ENCODE measurements at regions not wholly inside any gene's neighbourhood (a gene's known extent, or its start where the extent isn't known, plus 50 kb on each side); places are given as distances from the start of the nearest gene placed in this dataset.
"Not testable (repeated sequence)": the region's sequence is repeated elsewhere in the genome, so short reads cannot be mapped to it uniquely, and the experiment has no call there.

DNA sequence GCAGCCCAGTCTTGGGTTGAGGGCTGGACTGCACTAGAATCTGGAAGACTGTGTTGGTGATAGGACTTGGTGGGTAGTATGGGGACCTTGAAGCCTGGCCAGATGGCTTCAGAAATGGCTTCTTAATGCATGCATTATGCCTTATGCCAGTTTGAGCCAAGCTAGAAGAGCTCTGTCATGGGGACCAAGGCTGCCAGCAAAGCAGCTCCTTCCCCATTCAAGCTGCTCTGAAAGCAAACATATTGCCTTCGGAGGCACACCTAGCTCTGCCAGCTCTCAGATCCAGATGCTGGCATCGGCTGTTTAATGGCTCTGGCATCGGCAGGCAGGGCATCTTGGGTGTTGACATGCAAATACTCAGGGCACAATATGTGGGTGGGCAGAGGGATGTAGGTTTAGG is 59.0 kb upstream of the IGFBP5 start:
- no peaks in the 10 kb centered on the region for H3K9me3 Mint-ChIP-seq (ENCODE audit: insufficient read depth)
- no peak for DNase-seq
- CTCF ChIA-PET, result no interaction called here

DNA sequence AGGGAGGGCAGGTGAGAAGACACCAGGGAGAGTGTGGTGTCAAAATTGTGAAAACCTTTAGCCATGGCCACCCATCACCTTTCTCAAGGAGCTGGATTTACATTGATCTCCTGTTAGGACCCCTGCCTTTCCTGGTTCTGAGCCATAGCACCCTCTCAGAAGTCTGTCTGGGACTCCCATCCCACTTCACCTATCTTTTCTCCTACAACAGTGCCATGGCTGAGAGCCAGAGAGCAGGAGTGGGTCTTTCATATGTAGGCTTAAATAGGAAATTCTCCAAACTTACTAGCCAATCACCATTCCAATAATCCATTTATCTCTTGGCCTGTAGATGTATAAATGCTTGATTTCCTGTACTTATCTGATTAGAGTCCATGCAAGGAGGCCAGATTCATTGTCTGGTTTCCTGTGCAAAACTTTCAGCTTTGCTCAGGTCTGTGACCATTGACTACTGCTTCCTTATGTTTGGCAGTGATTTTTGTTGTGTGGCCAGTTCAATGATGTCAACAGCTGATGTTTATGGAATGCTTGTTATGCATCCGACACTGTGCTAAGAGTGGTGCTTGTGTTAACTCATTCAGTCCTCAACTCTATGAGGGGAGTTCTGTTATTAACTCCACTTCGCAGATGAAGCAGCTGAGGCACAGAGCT is 57.6 kb upstream of the IGFBP5 start:
- Mint-ChIP-seq H3K4me3 (no peak overlapping the region), H3K27ac (no peak overlapping the region), H3K9me3 (ENCODE audit: insufficient read depth) (peaks cover under 1% of the 10 kb centered on the region), H3K27me3 (peaks cover 17% of the 10 kb centered on the region), H3K4me1 (no peaks in the 10 kb centered on the region)
- CTCF ChIA-PET, result no interaction called here
- POLR2A ChIA-PET, result no interaction called here
- H3K4me3 ChIP-seq (ENCODE audit: control extremely low read depth in 1 of 5, extremely low read depth in 1 of 5, insufficient read depth in 1 of 5, low read depth in 2 of 5, low read length in 4 of 5), result no peak overlapping the region
- DNase-seq (no peak), ATAC-seq (ENCODE audit: low read depth) (no peak)
- H3K27ac ChIP-seq (ENCODE audit: low read length in 2 of 2), result no peak overlapping the region
- WGBS (ENCODE audit: insufficient coverage), result 60% methylated on average over 1 of the region's 2 CpGs
- no peaks in the 10 kb centered on the region for H3K36me3 ChIP-seq (replicated peaks in 1 of 2; ENCODE audit: control extremely low read depth in 1 of 2, control insufficient read depth in 1 of 2, extremely low read depth in 1 of 2, insufficient read depth in 2 of 2, low read length in 1 of 2)
- H4K20me1 ChIP-seq (ENCODE audit: control insufficient read depth, insufficient read depth, low read length, poor library complexity, severe bottlenecking), result no peaks in the 10 kb centered on the region
- no peaks in the 10 kb centered on the region for H3K27me3 ChIP-seq (replicated peaks in 1 of 4; ENCODE audit: control extremely low read depth in 1 of 4, control insufficient read depth in 3 of 4, insufficient read depth in 4 of 4, low read length in 3 of 4)
- no peaks in the 10 kb centered on the region for H3K79me2 ChIP-seq (ENCODE audit: control insufficient read depth, insufficient read depth, low read length)
- H3K9ac ChIP-seq (ENCODE audit: low read length), result no peak overlapping the region
- H2AFZ ChIP-seq (ENCODE audit: insufficient read depth, low read depth, low read length, poor library complexity, severe bottlenecking), result no peak overlapping the region
- no peaks in the 10 kb centered on the region for H3K9me3 ChIP-seq (ENCODE audit: control extremely low read depth in 1 of 3, control insufficient read depth in 2 of 3, insufficient read depth in 1 of 3, low read length in 2 of 3)
- H3K4me2 ChIP-seq (replicated peaks; ENCODE audit: low read depth, low read length, poor library complexity, severe bottlenecking), result no peak overlapping the region
- H3K4me1 ChIP-seq (ENCODE audit: control insufficient read depth in 2 of 2, insufficient read depth in 2 of 2, low read length in 2 of 2), result no peaks in the 10 kb centered on the region
- intact Hi-C loops (cut with micrococcal nuclease), result no loop called here
- TF ChIP-seq CTCF (IDR thresholded peaks at IDR 0.05), result no peak
- no peak for TF ChIP-seq EZH2 (IDR thresholded peaks at IDR 0.05; ENCODE audit: borderline replicate concordance, insufficient read depth, low read depth, low read length, poor library complexity, severe bottlenecking)

More for the DNA sequence above, 59.0 kb upstream of the IGFBP5 start:
- TF ChIP-seq EZH2 (IDR thresholded peaks at IDR 0.05; ENCODE audit: borderline replicate concordance, insufficient read depth, low read depth, low read length, poor library complexity, severe bottlenecking) (no peak), CTCF (IDR thresholded peaks at IDR 0.05) (no peak)
- Histone ChIP-seq H3K27me3 (replicated peaks in 1 of 4; ENCODE audit: control extremely low read depth in 1 of 4, control insufficient read depth in 3 of 4, insufficient read depth in 4 of 4, low read length in 3 of 4) (no peaks in the 10 kb centered on the region), H3K27ac (ENCODE audit: low read length in 2 of 2) (no peak overlapping the region), H3K9ac (ENCODE audit: low read length) (no peak overlapping the region), H2AFZ (ENCODE audit: insufficient read depth, low read depth, low read length, poor library complexity, severe bottlenecking) (no peak overlapping the region), H3K4me1 (ENCODE audit: control insufficient read depth in 2 of 2, insufficient read depth in 2 of 2, low read length in 2 of 2) (no peaks in the 10 kb centered on the region), H3K4me2 (replicated peaks; ENCODE audit: low read depth, low read length, poor library complexity, severe bottlenecking) (no peak overlapping the region), H3K9me3 (ENCODE audit: control extremely low read depth in 1 of 3, control insufficient read depth in 2 of 3, insufficient read depth in 1 of 3, low read length in 2 of 3) (no peaks in the 10 kb centered on the region), H3K4me3 (ENCODE audit: control extremely low read depth in 1 of 5, extremely low read depth in 1 of 5, insufficient read depth in 1 of 5, low read depth in 2 of 5, low read length in 4 of 5) (no peak overlapping the region), H3K36me3 (replicated peaks in 1 of 2; ENCODE audit: control extremely low read depth in 1 of 2, control insufficient read depth in 1 of 2, extremely low read depth in 1 of 2, insufficient read depth in 2 of 2, low read length in 1 of 2) (no peaks in the 10 kb centered on the region), H4K20me1 (ENCODE audit: control insufficient read depth, insufficient read depth, low read length, poor library complexity, severe bottlenecking) (no peaks in the 10 kb centered on the region), H3K79me2 (ENCODE audit: control insufficient read depth, insufficient read depth, low read length) (no peaks in the 10 kb centered on the region)
- 78% methylated on average over 3 of the region's 3 CpGs for WGBS (ENCODE audit: insufficient coverage)
- no peak for ATAC-seq (ENCODE audit: low read depth)
- POLR2A ChIA-PET, result no interaction called here
- Mint-ChIP-seq H3K27me3 (peaks cover 11% of the 10 kb centered on the region), H3K27ac (no peak overlapping the region), H3K4me1 (no peaks in the 10 kb centered on the region), H3K4me3 (no peak overlapping the region)
- intact Hi-C loops (cut with micrococcal nuclease), result no loop called here

- H3K27me3 Mint-ChIP-seq, result peaks cover 21% of the 10 kb centered on the region
- H3K4me3 Mint-ChIP-seq; H3K36me3 ChIP-seq (replicated peaks in 1 of 2; ENCODE audit: control extremely low read depth in 1 of 2, control insufficient read depth in 1 of 2, extremely low read depth in 1 of 2, insufficient read depth in 2 of 2, low read length in 1 of 2); H3K9ac ChIP-seq (ENCODE audit: low read length); CTCF ChIA-PET; H3K4me3 ChIP-seq (ENCODE audit: control extremely low read depth in 1 of 5, extremely low read depth in 1 of 5, insufficient read depth in 1 of 5, low read depth in 2 of 5, low read length in 4 of 5); H3K27me3 ChIP-seq (replicated peaks in 1 of 4; ENCODE audit: control extremely low read depth in 1 of 4, control insufficient read depth in 3 of 4, insufficient read depth in 4 of 4, low read length in 3 of 4); ATAC-seq (ENCODE audit: low read depth); H3K9me3 ChIP-seq (ENCODE audit: control extremely low read depth in 1 of 3, control insufficient read depth in 2 of 3, insufficient read depth in 1 of 3, low read length in 2 of 3); DNase-seq; H4K20me1 ChIP-seq (ENCODE audit: control insufficient read depth, insufficient read depth, low read length, poor library complexity, severe bottlenecking); H3K79me2 ChIP-seq (ENCODE audit: control insufficient read depth, insufficient read depth, low read length); H3K27ac Mint-ChIP-seq; H2AFZ ChIP-seq (ENCODE audit: insufficient read depth, low read depth, low read length, poor library complexity, severe bottlenecking); H3K4me1 Mint-ChIP-seq; H3K9me3 Mint-ChIP-seq (ENCODE audit: insufficient read depth); H3K4me1 ChIP-seq (ENCODE audit: control insufficient read depth in 2 of 2, insufficient read depth in 2 of 2, low read length in 2 of 2); POLR2A ChIA-PET; H3K4me2 ChIP-seq (replicated peaks; ENCODE audit: low read depth, low read length, poor library complexity, severe bottlenecking); H3K27ac ChIP-seq (ENCODE audit: low read length in 2 of 2); intact Hi-C loops (cut with micrococcal nuclease): not testable (repeated sequence)
These were observed 55.4 kb upstream of the IGFBP5 start for GRCh38 chr2:216750750-216751149.

Data from B cell (primary cell).